ENCODE measurements at regions not wholly inside any gene's neighbourhood (a gene's known extent, or its start where the extent isn't known, plus 50 kb on each side); places are given as distances from the start of the nearest gene placed in this dataset.

GRCh38 chr10:123331438-123331837, 177.2 kb downstream of the BUB3 start:
- no peak for TF ChIP-seq CTCF (IDR thresholded peaks at IDR 0.05)
- no peak for TF ChIP-seq POLR2A (IDR thresholded peaks at IDR 0.05)
